A673 (cell line): ENCODE measurements at regions not wholly inside any gene's neighbourhood (a gene's known extent, or its start where the extent isn't known, plus 50 kb on each side); places are given as distances from the start of the nearest gene placed in this dataset.
"Not testable (repeated sequence)": the region's sequence is repeated elsewhere in the genome, so short reads cannot be mapped to it uniquely, and the experiment has no call there.

ENCODE experiments used
- BruUV-seq: library from RNA; stranded (reverse); fragments of 400-500 nt; replicated peaks from 2 replicates; lab custom pipeline; 2021; lab: Mats Ljungman, UMichigan
- CTCF ChIA-PET: fragments of 300-600 bp; sonication (Branson Sonifier 250); formaldehyde crosslinking; loops from one replicate; lab custom pipeline; 2022; ENCODE audit warnings: antibody characterized with exemption; lab: Charles Lee
- POLR2A ChIA-PET: fragments of 300-600 bp; sonication (Branson Sonifier 250); formaldehyde crosslinking; loops from one replicate; lab custom pipeline; 2022; ENCODE audit warnings: antibody characterized with exemption; ENCODE audit not compliant: low non-redundant PET; lab: Charles Lee
- DNase-seq: peaks from one replicate; pipeline ENCODE4 v3.0.0-alpha.2; 2015; ENCODE audit warnings: low spot score
- H3K27ac ChIP-seq: fragments of 200-600 bp; sonication (generic); 2 replicates; pipeline ENCODE4 v1.5.1; 2016; ENCODE audit warnings: mixed run types, low read depth, mild to moderate bottlenecking, mixed read lengths, antibody characterized with exemption, low read length; ENCODE audit not compliant: poor library complexity, severe bottlenecking
- H3K27me3 ChIP-seq: fragments of 200-600 bp; sonication (generic); replicated peaks from 2 replicates; pipeline ENCODE4 v1.6.1; 2017; ENCODE audit warnings: mixed run types, low read depth, mild to moderate bottlenecking, mixed read lengths, antibody characterized with exemption, low read length; ENCODE audit not compliant: insufficient read depth, poor library complexity
- H3K36me3 ChIP-seq: fragments of 200-600 bp; sonication (generic); 2 replicates; pipeline ENCODE4 v1.6.1; 2016; ENCODE audit warnings: mixed run types, mild to moderate bottlenecking, mixed read lengths, antibody characterized with exemption, low read length; ENCODE audit not compliant: insufficient read depth, poor library complexity, severe bottlenecking
- H3K4me1 ChIP-seq: fragments of 200-600 bp; sonication (generic); 2 replicates; pipeline ENCODE4 v1.6.1; 2017; ENCODE audit warnings: mixed run types, mild to moderate bottlenecking, mixed read lengths, antibody characterized with exemption, low read length; ENCODE audit not compliant: insufficient read depth, poor library complexity, severe bottlenecking
- H3K4me3 ChIP-seq: fragments of 200-600 bp; sonication (generic); 2 replicates; pipeline ENCODE4 v1.5.1; 2016; ENCODE audit warnings: low read depth, mixed run types, mild to moderate bottlenecking, mixed read lengths, low read length; ENCODE audit not compliant: poor library complexity, severe bottlenecking
- H3K9me3 ChIP-seq: fragments of 200-600 bp; sonication (generic); 2 replicates; pipeline ENCODE4 v1.6.1; 2016; ENCODE audit warnings: mixed run types, low read depth, mild to moderate bottlenecking, mixed read lengths, antibody characterized with exemption, low read length; ENCODE audit not compliant: poor library complexity, severe bottlenecking
- CTCF ChIP-seq: fragments of 300-800, 200-600 bp; sonication (generic); conservative IDR thresholded peaks from 2 replicates; pipeline ENCODE4 v1.5.1; 2017; ENCODE audit warnings: low read depth, mild to moderate bottlenecking, antibody characterized with exemption, low read length, moderate library complexity, mixed read lengths
- EZH2 ChIP-seq: fragments of 200-600 bp; sonication (generic); IDR thresholded peaks from 2 replicates; pipeline ENCODE4 v1.6.1; 2017; ENCODE audit warnings: borderline replicate concordance, low read depth, mild to moderate bottlenecking, mixed read lengths, antibody characterized with exemption, low read length; ENCODE audit not compliant: poor library complexity, severe bottlenecking
- intact Hi-C: fragments of 100-400 bp; cut with micrococcal nuclease; formaldehyde crosslinking; loops from one replicate; pipeline ENCODE4 v1.10.0; 2022; ENCODE audit not compliant: unreplicated experiment

GRCh38 chr17:27038676-27039075, 255.2 kb upstream of the WSB1 start:
- no peaks in the 10 kb centered on the region for H3K4me1 ChIP-seq
- H3K9me3 ChIP-seq: no peaks in the 10 kb centered on the region
- TF ChIP-seq EZH2: no peak
- TF ChIP-seq CTCF: no peak
- CTCF ChIA-PET: no interaction called here
- no peak overlapping the region for H3K27ac ChIP-seq
- BruUV-seq: no TSS peak
- peak; percentile 9 for DNase-seq
- H3K4me3 ChIP-seq: no peak overlapping the region
- intact Hi-C loops: no loop called here
- no peaks in the 10 kb centered on the region for H3K36me3 ChIP-seq
- POLR2A ChIA-PET: no interaction called here
- no peaks in the 10 kb centered on the region for H3K27me3 ChIP-seq

- H3K9me3 ChIP-seq, H3K4me1 ChIP-seq, DNase-seq, H3K4me3 ChIP-seq, BruUV-seq, H3K27ac ChIP-seq, CTCF ChIA-PET, intact Hi-C loops, H3K27me3 ChIP-seq, POLR2A ChIA-PET, H3K36me3 ChIP-seq: not testable (repeated sequence)
Observed at GRCh38 chr17:27045039-27045438, 248.9 kb upstream of the WSB1 start.

GRCh38 chr17:27049104-27049784, 244.7 kb upstream of the WSB1 start:
- Histone ChIP-seq H3K27ac (no peak overlapping the region), H3K4me3 (no peak overlapping the region), H3K4me1 (no peaks in the 10 kb centered on the region), H3K9me3 (peaks cover 8% of the 10 kb centered on the region), H3K36me3 (no peaks in the 10 kb centered on the region), H3K27me3 (no peaks in the 10 kb centered on the region)
- no peak for DNase-seq
- ChIA-PET POLR2A (no interaction called here), CTCF (no interaction called here)
- BruUV-seq: no TSS peak
- intact Hi-C loops: no loop called here
- TF ChIP-seq CTCF (no peak), EZH2 (no peak)

- H3K36me3 ChIP-seq: no peaks in the 10 kb centered on the region
- intact Hi-C loops: loop anchor here (10.0 kb wide), 1 partner anchor 49 kb away; no protein-coding TSS in a partner anchor
- CTCF ChIA-PET: no interaction called here
Observed at GRCh38 chr17:27065588-27065987, 228.3 kb upstream of the WSB1 start.

More at GRCh38 chr17:27065588-27065987, 228.3 kb upstream of the WSB1 start:
- Histone ChIP-seq H3K9me3 (no peaks in the 10 kb centered on the region), H3K4me3 (no peak overlapping the region), H3K27ac (no peak overlapping the region), H3K27me3 (no peaks in the 10 kb centered on the region), H3K4me1 (no peaks in the 10 kb centered on the region)
- no peak for DNase-seq
- no TSS peak for BruUV-seq
- TF ChIP-seq EZH2 (no peak), CTCF (no peak)
- POLR2A ChIA-PET: no interaction called here
